PC-3 (cell line): ENCODE measurements at regions not wholly inside any gene's neighbourhood (a gene's known extent, or its start where the extent isn't known, plus 50 kb on each side); places are given as distances from the start of the nearest gene placed in this dataset.
"Not testable (repeated sequence)": the region's sequence is repeated elsewhere in the genome, so short reads cannot be mapped to it uniquely, and the experiment has no call there.

Experiments
- ATAC-seq: fragments of 200-7000 bp; cut with Tn5 transposase; 2 replicates; pipeline ENCODE4 v1.9.1; 2020; ENCODE audit warnings: mild to moderate bottlenecking, moderate library complexity
- BruUV-seq: library from RNA; stranded (reverse); fragments of 400-500 nt; replicated peaks from 2 replicates; lab custom pipeline; 2021; lab: Mats Ljungman, UMichigan
- CTCF ChIA-PET: fragments of 300-600 bp; sonication (Branson Sonifier 250); formaldehyde crosslinking; loops from one replicate; lab custom pipeline; 2022; ENCODE audit warnings: antibody characterized with exemption; lab: Charles Lee
- POLR2A ChIA-PET: fragments of 300-600 bp; sonication (Branson Sonifier 250); formaldehyde crosslinking; loops from one replicate; lab custom pipeline; 2022; ENCODE audit warnings: antibody characterized with exemption; ENCODE audit not compliant: unreplicated experiment; lab: Charles Lee
- DNase-seq: peaks from one replicate; pipeline ENCODE4 v3.0.0-alpha.2; 2015
- H2AFZ ChIP-seq: fragments of 300-600 bp; sonication (generic); 2 replicates; pipeline ENCODE4 v1.6.0; 2016; ENCODE audit warnings: antibody characterized with exemption, low read length
- H3F3A ChIP-seq: fragments of 300-600 bp; sonication (generic); one replicate; pipeline ENCODE4 v1.6.0; 2017; ENCODE audit warnings: antibody characterized with exemption, low read length, control low read depth, mild to moderate bottlenecking; ENCODE audit not compliant: unreplicated experiment
- H3K27ac ChIP-seq: fragments of 300-600 bp; sonication (generic); 2 replicates; pipeline ENCODE4 v1.5.1; 2016; ENCODE audit warnings: mild to moderate bottlenecking, low read length
- H3K27me3 ChIP-seq: fragments of 300-600 bp; sonication (generic); 2 replicates; pipeline ENCODE4 v1.6.1; 2016; ENCODE audit warnings: low read length, mixed read lengths
- H3K36me3 ChIP-seq: fragments of 300-600 bp; sonication (generic); 2 replicates; pipeline ENCODE4 v1.6.1; 2016; ENCODE audit warnings: low read depth, mixed run types, low read length, mixed read lengths
- H3K4me1 ChIP-seq: fragments of 300-600 bp; sonication (generic); 2 replicates; pipeline ENCODE4 v1.5.1; 2016; ENCODE audit warnings: low read length; ENCODE audit not compliant: insufficient read depth
- H3K4me2 ChIP-seq: fragments of 300-600 bp; sonication (generic); 2 replicates; pipeline ENCODE4 v1.6.0; 2016; ENCODE audit warnings: low read length
- H3K4me3 ChIP-seq: fragments of 300-600 bp; sonication (generic); 2 replicates; pipeline ENCODE4 v1.5.1; 2016; ENCODE audit warnings: mild to moderate bottlenecking, low read length, mixed read lengths
- H3K79me2 ChIP-seq: fragments of 300-600 bp; sonication (generic); 2 replicates; pipeline ENCODE4 v1.6.1; 2017; ENCODE audit warnings: low read length, mixed read lengths
- H3K9ac ChIP-seq: fragments of 300-600 bp; sonication (generic); 2 replicates; pipeline ENCODE4 v1.6.0; 2016; ENCODE audit warnings: mild to moderate bottlenecking, low read length
- H3K9me2 ChIP-seq: fragments of 300-600 bp; sonication (generic); replicated peaks from 2 replicates; pipeline ENCODE4 v1.6.1; 2016; ENCODE audit warnings: mixed run types, low read length, mixed read lengths
- H3K9me3 ChIP-seq: fragments of 300-600 bp; sonication (generic); 2 replicates; pipeline ENCODE4 v1.6.1; 2016; ENCODE audit warnings: low read length, mixed read lengths
- H4K20me1 ChIP-seq: fragments of 300-600 bp; sonication (generic); 2 replicates; pipeline ENCODE4 v1.6.1; 2016; ENCODE audit warnings: low read length, mixed read lengths
- CTCF ChIP-seq: fragments of 300-600 bp; sonication (generic); conservative IDR thresholded peaks from 2 replicates; pipeline ENCODE4 v1.5.1; 2017; ENCODE audit warnings: antibody characterized with exemption, low read depth, mild to moderate bottlenecking, low read length
- EZH2 ChIP-seq: fragments of 300-600 bp; sonication (generic); IDR thresholded peaks from one replicate; pipeline ENCODE4 v1.6.1; 2017; ENCODE audit warnings: antibody characterized with exemption, mild to moderate bottlenecking, low read length; ENCODE audit not compliant: unreplicated experiment
- EZH2phosphoT487 ChIP-seq: fragments of 300-600 bp; sonication (generic); IDR thresholded peaks from 2 replicates; pipeline ENCODE4 v1.6.1; 2018; ENCODE audit warnings: mild to moderate bottlenecking, antibody characterized with exemption, low read length, borderline replicate concordance
- intact Hi-C: fragments of 100-400 bp; cut with micrococcal nuclease; formaldehyde crosslinking; loops from 2 replicates; pipeline ENCODE4 v1.9.0; 2023

- no peak for ATAC-seq
- no peak overlapping the region for H2AFZ ChIP-seq
- no peaks in the 10 kb centered on the region for H3K4me1 ChIP-seq
- no peak overlapping the region for H3K4me2 ChIP-seq
- H3K27ac ChIP-seq: no peak overlapping the region
- no peaks in the 10 kb centered on the region for H3K36me3 ChIP-seq
- BruUV-seq: no TSS peak
- no peaks in the 10 kb centered on the region for H3F3A ChIP-seq
- H3K79me2 ChIP-seq: no peaks in the 10 kb centered on the region
- H3K9me3 ChIP-seq: no peaks in the 10 kb centered on the region
- no peaks in the 10 kb centered on the region for H3K9me2 ChIP-seq
- intact Hi-C loops: no loop called here
- ChIA-PET POLR2A (no interaction called here), CTCF (no interaction called here)
- TF ChIP-seq CTCF: no peak
- TF ChIP-seq EZH2phosphoT487: no peak
- no peak for TF ChIP-seq EZH2
- peaks cover 35% of the 10 kb centered on the region for H3K27me3 ChIP-seq
- H3K4me3 ChIP-seq: no peak overlapping the region
- DNase-seq: no peak
- no peaks in the 10 kb centered on the region for H4K20me1 ChIP-seq
- no peak overlapping the region for H3K9ac ChIP-seq
Observed at GRCh38 chr14:66025779-66026178, 460.4 kb upstream of the CCDC196 start.

- H3K4me2 ChIP-seq, H3K4me3 ChIP-seq, H2AFZ ChIP-seq, intact Hi-C loops, H3K79me2 ChIP-seq, CTCF ChIA-PET, H3F3A ChIP-seq, H3K9me3 ChIP-seq, BruUV-seq, ATAC-seq, POLR2A ChIA-PET, H3K36me3 ChIP-seq, H3K9ac ChIP-seq, H3K4me1 ChIP-seq, H3K9me2 ChIP-seq, DNase-seq, H4K20me1 ChIP-seq, H3K27ac ChIP-seq: not testable (repeated sequence)
- H3K27me3 ChIP-seq: peaks cover 14% of the 10 kb centered on the region
Observed at GRCh38 chr14:66031981-66032380, 454.2 kb upstream of the CCDC196 start.

GRCh38 chr14:66032800-66033199, 453.4 kb upstream of the CCDC196 start:
- ATAC-seq (no peak), DNase-seq (no peak)
- Histone ChIP-seq H3K4me3 (no peak overlapping the region), H3K9me3 (no peaks in the 10 kb centered on the region), H3K79me2 (no peaks in the 10 kb centered on the region), H4K20me1 (no peaks in the 10 kb centered on the region), H3K9me2 (no peaks in the 10 kb centered on the region), H3K4me2 (no peak overlapping the region), H3K27me3 (peaks cover 22% of the 10 kb centered on the region), H3K9ac (no peak overlapping the region), H3K36me3 (no peaks in the 10 kb centered on the region), H2AFZ (no peak overlapping the region), H3F3A (no peaks in the 10 kb centered on the region), H3K27ac (no peak overlapping the region), H3K4me1 (no peaks in the 10 kb centered on the region)
- ChIA-PET POLR2A (interaction anchor here (0.7 kb wide), 1 partner anchor 14 kb away, joined by 3 read pairs; no protein-coding TSS in a partner anchor), CTCF (interaction anchor here (0.7 kb wide), 1 partner anchor 378 kb away, joined by 3 read pairs; no protein-coding TSS in a partner anchor)
- TF ChIP-seq EZH2: no peak
- TF ChIP-seq EZH2phosphoT487: no peak
- TF ChIP-seq CTCF: no peak
- BruUV-seq: no TSS peak
- intact Hi-C loops: no loop called here
